ENCODE measurements at regions not wholly inside any gene's neighbourhood (a gene's known extent, or its start where the extent isn't known, plus 50 kb on each side); places are given as distances from the start of the nearest gene placed in this dataset.
"Not testable (repeated sequence)": the region's sequence is repeated elsewhere in the genome, so short reads cannot be mapped to it uniquely, and the experiment has no call there.

GRCh38 chr14:53743371-53743770 lies 213.3 kb downstream of the BMP4 start:
- DNase-seq (ENCODE audit: low read depth, low spot score), result no peak

- peak; percentile 45 for DNase-seq (ENCODE audit: low read depth, low spot score)
Measured at GRCh38 chr14:53742233-53742620, 214.4 kb downstream of the BMP4 start.

GRCh38 chr14:53741479-53742232 lies 215.0 kb downstream of the BMP4 start:
- DNase-seq (ENCODE audit: low read depth, low spot score), result no peak

GRCh38 chr14:53740570-53740969 lies 216.1 kb downstream of the BMP4 start:
- no peak for DNase-seq (ENCODE audit: low read depth, low spot score)

- DNase-seq (ENCODE audit: low read depth, low spot score), result no peak
Measured at GRCh38 chr14:53735916-53736315, 220.7 kb downstream of the BMP4 start.

- DNase-seq (ENCODE audit: low read depth, low spot score), result no peak
Measured at GRCh38 chr14:53723221-53723620, 233.4 kb downstream of the BMP4 start.

GRCh38 chr14:53719536-53719935 lies 237.1 kb downstream of the BMP4 start:
- no peak for DNase-seq (ENCODE audit: low read depth, low spot score)

GRCh38 chr14:53716578-53716977 lies 240.0 kb downstream of the BMP4 start:
- no peak for DNase-seq (ENCODE audit: low read depth, low spot score)

GRCh38 chr14:53715193-53715721 lies 241.4 kb downstream of the BMP4 start:
- no peak for DNase-seq (ENCODE audit: low read depth, low spot score)

- no peak for DNase-seq (ENCODE audit: low read depth, low spot score)
Measured at GRCh38 chr14:53714495-53715192, 242.0 kb downstream of the BMP4 start.

GRCh38 chr14:53712901-53713300 lies 243.7 kb downstream of the BMP4 start:
- not testable (repeated sequence) for DNase-seq (ENCODE audit: low read depth, low spot score)

GRCh38 chr14:53711205-53711604 lies 245.4 kb downstream of the BMP4 start:
- no peak for DNase-seq (ENCODE audit: low read depth, low spot score)

- no peak for DNase-seq (ENCODE audit: low read depth, low spot score)
Measured at GRCh38 chr14:53710615-53711014, 246.0 kb downstream of the BMP4 start.

- DNase-seq (ENCODE audit: low read depth, low spot score), result no peak
Measured at GRCh38 chr14:53709381-53709780, 247.2 kb downstream of the BMP4 start.

GRCh38 chr14:53703457-53703856 lies 253.2 kb downstream of the BMP4 start:
- DNase-seq (ENCODE audit: low read depth, low spot score), result no peak

GRCh38 chr14:53701108-53701875 lies 255.3 kb downstream of the BMP4 start:
- DNase-seq (ENCODE audit: low read depth, low spot score), result no peak

- DNase-seq (ENCODE audit: low read depth, low spot score), result no peak
Measured at GRCh38 chr14:53696217-53696965, 260.2 kb downstream of the BMP4 start.

GRCh38 chr14:53695692-53696214 lies 260.9 kb downstream of the BMP4 start:
- DNase-seq (ENCODE audit: low read depth, low spot score), result no peak

GRCh38 chr14:53692885-53693284 lies 263.7 kb downstream of the BMP4 start:
- DNase-seq (ENCODE audit: low read depth, low spot score), result no peak

GRCh38 chr14:53692451-53692850 lies 264.2 kb downstream of the BMP4 start:
- DNase-seq (ENCODE audit: low read depth, low spot score), result no peak

- DNase-seq (ENCODE audit: low read depth, low spot score), result no peak
Measured at GRCh38 chr14:53683229-53683628, 273.4 kb downstream of the BMP4 start.
